ENCODE measurements at regions not wholly inside any gene's neighbourhood (a gene's known extent, or its start where the extent isn't known, plus 50 kb on each side); places are given as distances from the start of the nearest gene placed in this dataset.
"Not testable (repeated sequence)": the region's sequence is repeated elsewhere in the genome, so short reads cannot be mapped to it uniquely, and the experiment has no call there.

DNA sequence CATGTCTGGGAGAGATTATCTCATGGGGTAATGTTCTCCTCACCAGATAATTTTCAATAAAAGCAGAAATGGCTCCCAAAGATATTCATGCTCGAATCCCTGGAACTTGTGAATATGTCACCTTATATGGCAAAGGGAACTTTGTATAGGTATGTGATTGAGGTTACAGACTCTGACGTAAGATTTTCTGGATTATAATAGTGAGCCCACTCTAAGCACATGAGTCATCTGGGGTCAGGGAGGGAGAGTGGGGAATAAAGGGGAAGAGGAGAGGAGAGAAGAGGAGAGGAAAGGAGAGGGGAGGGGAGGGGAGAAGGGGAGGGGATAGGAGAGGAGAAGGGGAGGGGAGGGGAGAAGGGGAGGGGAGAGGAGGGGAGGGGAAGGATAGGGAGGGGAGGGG, 1193.9 kb downstream of the PLA2G4A start:
- intact Hi-C loops (cut with DNase I; ENCODE audit: low total_unique reads) = no loop called here
- no peak for TF ChIP-seq POLR2AphosphoS5 (IDR thresholded peaks at IDR 0.05)
- no peak for TF ChIP-seq POLR2A (IDR thresholded peaks at IDR 0.05)
- TF ChIP-seq, protein P1, sequence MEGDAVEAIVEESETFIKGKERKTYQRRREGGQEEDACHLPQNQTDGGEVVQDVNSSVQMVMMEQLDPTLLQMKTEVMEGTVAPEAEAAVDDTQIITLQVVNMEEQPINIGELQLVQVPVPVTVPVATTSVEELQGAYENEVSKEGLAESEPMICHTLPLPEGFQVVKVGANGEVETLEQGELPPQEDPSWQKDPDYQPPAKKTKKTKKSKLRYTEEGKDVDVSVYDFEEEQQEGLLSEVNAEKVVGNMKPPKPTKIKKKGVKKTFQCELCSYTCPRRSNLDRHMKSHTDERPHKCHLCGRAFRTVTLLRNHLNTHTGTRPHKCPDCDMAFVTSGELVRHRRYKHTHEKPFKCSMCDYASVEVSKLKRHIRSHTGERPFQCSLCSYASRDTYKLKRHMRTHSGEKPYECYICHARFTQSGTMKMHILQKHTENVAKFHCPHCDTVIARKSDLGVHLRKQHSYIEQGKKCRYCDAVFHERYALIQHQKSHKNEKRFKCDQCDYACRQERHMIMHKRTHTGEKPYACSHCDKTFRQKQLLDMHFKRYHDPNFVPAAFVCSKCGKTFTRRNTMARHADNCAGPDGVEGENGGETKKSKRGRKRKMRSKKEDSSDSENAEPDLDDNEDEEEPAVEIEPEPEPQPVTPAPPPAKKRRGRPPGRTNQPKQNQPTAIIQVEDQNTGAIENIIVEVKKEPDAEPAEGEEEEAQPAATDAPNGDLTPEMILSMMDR (IDR thresholded peaks at IDR 0.05 in 8 of 11, conservative IDR thresholded peaks at IDR 0.05 in 3 of 11) = no peak
- H3K4me1 ChIP-seq = no peaks in the 10 kb centered on the region
- no peaks in the 10 kb centered on the region for H3K27me3 ChIP-seq (replicated peaks in 1 of 7)
- H3K27ac ChIP-seq = no peak overlapping the region
- H3K4me3 ChIP-seq = no peak overlapping the region
- H3K36me3 ChIP-seq = no peaks in the 10 kb centered on the region
- no peaks in the 10 kb centered on the region for H3K9me3 ChIP-seq
- no peak for DNase-seq
- 76 to 89% (median 87%) methylated on average over 2 of the region's 2 CpGs for WGBS, 5 donors

DNA sequence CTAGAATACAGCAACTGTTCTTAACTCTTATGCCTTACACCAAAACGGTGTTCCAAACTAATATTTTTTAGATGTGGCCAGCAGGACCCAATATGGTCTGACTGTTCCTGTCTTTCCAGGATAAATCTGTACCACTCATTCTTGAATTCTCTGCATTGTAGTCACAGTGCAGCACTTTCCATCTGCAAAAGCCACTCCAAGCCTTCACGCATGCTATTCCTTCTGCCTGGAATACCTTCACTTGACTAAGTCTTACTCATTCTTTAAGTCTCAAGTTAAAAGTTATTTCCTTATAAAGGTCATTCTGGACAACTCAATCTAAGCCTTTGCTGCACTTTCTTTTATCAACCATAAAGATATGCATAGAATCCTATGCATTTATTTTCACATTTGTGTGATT, 1194.5 kb downstream of the PLA2G4A start:
- Histone ChIP-seq H3K27ac (no peak overlapping the region), H3K4me3 (no peak overlapping the region), H3K9me3 (no peaks in the 10 kb centered on the region), H3K4me1 (no peaks in the 10 kb centered on the region), H3K36me3 (no peaks in the 10 kb centered on the region), H3K27me3 (replicated peaks in 1 of 7) (no peaks in the 10 kb centered on the region)
- TF ChIP-seq POLR2A (IDR thresholded peaks at IDR 0.05) (no peak), POLR2AphosphoS5 (IDR thresholded peaks at IDR 0.05) (no peak)
- TF ChIP-seq, protein P1 (IDR thresholded peaks at IDR 0.05 in 8 of 11, conservative IDR thresholded peaks at IDR 0.05 in 3 of 11) = no peak
- WGBS, 5 donors = 83 to 97% (median 85%) methylated on average over 2 of the region's 2 CpGs
- intact Hi-C loops (cut with DNase I; ENCODE audit: low total_unique reads) = no loop called here
- no peak for DNase-seq

DNA sequence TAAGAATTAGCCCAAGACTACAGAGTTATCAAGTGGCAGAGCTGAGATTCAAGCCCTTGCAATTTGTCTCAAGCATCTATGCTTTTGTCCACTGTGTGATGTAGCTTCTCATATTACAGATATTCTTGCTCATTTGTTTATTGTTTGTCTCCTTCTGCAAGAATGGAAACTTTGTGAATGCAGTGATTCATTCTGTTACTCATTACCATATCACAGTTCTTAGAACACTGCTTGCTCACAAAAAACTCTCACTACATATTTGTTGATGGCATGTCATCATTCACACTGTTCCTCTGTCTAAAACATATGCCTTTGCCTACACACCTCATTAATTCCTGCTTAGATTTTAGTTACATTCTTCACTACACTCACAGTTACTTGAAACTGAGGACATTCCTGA, 1198.9 kb downstream of the PLA2G4A start:
- Histone ChIP-seq H3K36me3 (no peaks in the 10 kb centered on the region), H3K27ac (no peak overlapping the region), H3K4me3 (no peak overlapping the region), H3K27me3 (replicated peaks in 1 of 7) (no peaks in the 10 kb centered on the region), H3K9me3 (no peaks in the 10 kb centered on the region), H3K4me1 (no peaks in the 10 kb centered on the region)
- DNase-seq = no peak
- TF ChIP-seq POLR2AphosphoS5 (IDR thresholded peaks at IDR 0.05) (no peak), POLR2A (IDR thresholded peaks at IDR 0.05) (no peak)
- TF ChIP-seq, protein P1 (IDR thresholded peaks at IDR 0.05 in 8 of 11, conservative IDR thresholded peaks at IDR 0.05 in 3 of 11) = no peak
- intact Hi-C loops (cut with DNase I; ENCODE audit: low total_unique reads) = no loop called here

DNA sequence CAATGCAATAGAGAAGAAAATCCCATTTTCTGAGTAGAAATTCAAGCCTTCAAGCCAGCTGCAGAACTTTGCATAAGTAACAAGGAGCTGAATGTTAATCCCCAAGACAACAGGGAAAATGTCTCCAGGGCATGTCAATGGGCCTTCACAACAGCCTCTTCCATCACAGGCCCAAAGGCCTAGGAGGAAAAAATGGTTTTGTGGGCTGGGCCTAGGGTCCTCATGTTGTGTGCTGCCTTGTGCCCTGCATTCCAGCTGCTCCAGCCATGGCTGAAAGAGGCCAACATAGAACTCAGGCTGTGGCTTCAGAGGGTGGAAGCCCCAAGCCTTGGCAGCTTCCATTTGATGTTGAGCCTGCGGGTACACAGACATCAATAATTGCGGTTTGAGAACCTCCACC, 1208.8 kb downstream of the PLA2G4A start:
- peaks cover 0 to 27% (median 19%) of the 10 kb centered on the region in 8 donors for H3K9me3 ChIP-seq
- DNase-seq; H3K4me1 ChIP-seq; H3K4me3 ChIP-seq; intact Hi-C loops (cut with DNase I; ENCODE audit: low total_unique reads); H3K36me3 ChIP-seq; H3K27ac ChIP-seq; H3K27me3 ChIP-seq (replicated peaks in 1 of 7): not testable (repeated sequence)
- 0 to 100% (median 88%) methylated on average over 1 to 2 of the region's 2 CpGs for WGBS, 5 donors

DNA sequence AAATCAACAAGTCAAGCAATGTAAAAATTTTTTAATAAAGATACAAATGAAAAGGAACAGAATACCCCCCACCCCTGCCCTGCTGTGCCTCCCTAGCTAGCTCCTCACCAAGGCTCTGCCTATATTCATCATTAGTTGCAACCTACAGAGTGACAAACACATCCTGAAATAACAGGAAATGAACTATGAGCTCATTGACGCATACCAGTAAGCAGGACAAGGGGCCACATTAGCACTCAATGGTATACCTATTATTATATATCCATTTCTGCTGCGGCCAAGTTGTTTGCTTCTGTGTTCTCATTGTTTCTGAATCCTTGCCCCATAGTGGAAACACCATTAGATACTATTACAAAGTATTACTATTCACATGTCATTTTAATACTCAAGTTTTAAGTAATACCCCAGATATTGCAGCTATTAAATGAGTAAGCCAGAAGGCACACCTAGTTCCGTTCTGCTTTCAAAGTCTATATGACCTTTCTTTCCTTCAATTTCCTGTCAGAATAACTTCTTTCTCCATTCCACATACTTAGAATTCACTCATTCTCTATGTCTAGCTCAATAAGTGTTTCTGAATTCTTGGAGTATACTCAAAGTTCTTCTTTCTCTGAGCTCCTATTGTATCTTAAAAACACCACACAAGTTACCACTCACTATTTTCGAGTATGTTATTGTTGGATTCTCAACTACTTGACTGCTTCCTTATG, 1214.9 kb downstream of the PLA2G4A start:
- Histone ChIP-seq H3K27me3 (replicated peaks in 1 of 7) (no peaks in the 10 kb centered on the region), H3K27ac (no peak overlapping the region), H3K4me3 (no peak overlapping the region), H3K36me3 (no peaks in the 10 kb centered on the region), H3K9me3 (peaks cover 0 to 6% (median 0%) of the 10 kb centered on the region in 8 donors), H3K4me1 (no peaks in the 10 kb centered on the region)
- 60 to 76% (median 68%) methylated on average over 4 of the region's 4 CpGs for WGBS, 5 donors
- intact Hi-C loops (cut with DNase I; ENCODE audit: low total_unique reads) = no loop called here
- TF ChIP-seq POLR2A (IDR thresholded peaks at IDR 0.05) (no peak), POLR2AphosphoS5 (IDR thresholded peaks at IDR 0.05) (no peak)
- TF ChIP-seq, protein P1 (IDR thresholded peaks at IDR 0.05 in 8 of 11, conservative IDR thresholded peaks at IDR 0.05 in 3 of 11) = no peak
- no peak for DNase-seq
